H9 (cell line): ENCODE measurements at regions not wholly inside any gene's neighbourhood (a gene's known extent, or its start where the extent isn't known, plus 50 kb on each side); places are given as distances from the start of the nearest gene placed in this dataset.

Source experiments
- DNase-seq: peaks from one replicate; pipeline ENCODE4 v3.0.0-alpha.2; 2017
- H2AFZ ChIP-seq: one replicate; pipeline ENCODE4 v1.6.1; 2013; ENCODE audit warnings: mild to moderate bottlenecking, low read length, control low read depth, moderate library complexity
- H2AK5ac ChIP-seq: 2 replicates; pipeline ENCODE4 v1.6.1; 2013; ENCODE audit warnings: low read length, control low read depth, mixed read lengths; ENCODE audit not compliant: insufficient read length
- H2BK120ac ChIP-seq: one replicate; pipeline ENCODE4 v1.6.1; 2013; ENCODE audit warnings: low read depth, mild to moderate bottlenecking, low read length, control low read depth, inconsistent platforms; ENCODE audit not compliant: poor library complexity, severe bottlenecking
- H2BK12ac ChIP-seq: 2 replicates; pipeline ENCODE4 v1.6.1; 2013; ENCODE audit warnings: low read length, control low read depth, mixed read lengths, low read depth; ENCODE audit not compliant: insufficient read length
- H2BK15ac ChIP-seq: 2 replicates; pipeline ENCODE4 v1.6.1; 2013; ENCODE audit warnings: low read depth, low read length, control low read depth
- H2BK20ac ChIP-seq: one replicate; pipeline ENCODE4 v1.6.1; 2013; ENCODE audit warnings: low read depth, mild to moderate bottlenecking, low read length, control low read depth, inconsistent platforms; ENCODE audit not compliant: poor library complexity, severe bottlenecking
- H2BK5ac ChIP-seq: 2 replicates; pipeline ENCODE4 v1.6.1; 2013; ENCODE audit warnings: low read length, control low read depth, mixed read lengths; ENCODE audit not compliant: insufficient read length
- H3K14ac ChIP-seq: 2 replicates; pipeline ENCODE4 v1.6.1; 2013; ENCODE audit warnings: low read length, control low read depth; ENCODE audit not compliant: insufficient read depth
- H3K18ac ChIP-seq: 2 replicates; pipeline ENCODE4 v1.6.1; 2013; ENCODE audit warnings: low read depth, mild to moderate bottlenecking, mixed read lengths, low read length, control low read depth; ENCODE audit not compliant: insufficient read length
- H3K23ac ChIP-seq: 2 replicates; pipeline ENCODE4 v1.6.1; 2013; ENCODE audit warnings: low read length, control low read depth, mixed read lengths, low read depth; ENCODE audit not compliant: insufficient read length
- H3K23me2 ChIP-seq: 2 replicates; pipeline ENCODE4 v1.6.1; 2013; ENCODE audit warnings: low read depth, mild to moderate bottlenecking, mixed read lengths, low read length, control low read depth; ENCODE audit not compliant: insufficient read length, poor library complexity, severe bottlenecking
- H3K27ac ChIP-seq: 2 replicates; pipeline ENCODE4 v1.5.1; 2013; ENCODE audit warnings: low read length, control low read depth, mixed read lengths, low read depth; ENCODE audit not compliant: insufficient read length
- H3K27me3 ChIP-seq: 2 replicates; pipeline ENCODE4 v1.6.1; 2013; ENCODE audit warnings: low read length, control low read depth, inconsistent platforms; ENCODE audit not compliant: insufficient read depth
- H3K4ac ChIP-seq: 2 replicates; pipeline ENCODE4 v1.6.1; 2013; ENCODE audit warnings: low read depth, mild to moderate bottlenecking, control low read depth, inconsistent platforms, low read length, moderate library complexity
- H3K4me1 ChIP-seq: 2 replicates; pipeline ENCODE4 v1.6.1; 2013; ENCODE audit warnings: low read length, control low read depth, inconsistent platforms; ENCODE audit not compliant: insufficient read depth
- H3K4me2 ChIP-seq: 2 replicates; pipeline ENCODE4 v1.6.1; 2013; ENCODE audit warnings: low read length, control low read depth, mixed read lengths; ENCODE audit not compliant: insufficient read length, insufficient read depth
- H3K56ac ChIP-seq: 2 replicates; pipeline ENCODE4 v1.6.1; 2013; ENCODE audit warnings: low read depth, mild to moderate bottlenecking, mixed read lengths, low read length, control low read depth; ENCODE audit not compliant: insufficient read length
- H3K79me1 ChIP-seq: 2 replicates; pipeline ENCODE4 v1.6.1; 2013; ENCODE audit warnings: low read depth, mild to moderate bottlenecking, moderate library complexity, low read length, control low read depth, inconsistent platforms; ENCODE audit not compliant: insufficient read depth, poor library complexity, severe bottlenecking
- H3K79me2 ChIP-seq: 2 replicates; pipeline ENCODE4 v1.6.1; 2013; ENCODE audit warnings: low read length, control low read depth, inconsistent platforms; ENCODE audit not compliant: insufficient read depth
- H3K9ac ChIP-seq: 2 replicates; pipeline ENCODE4 v1.6.1; 2013; ENCODE audit warnings: low read length, control low read depth, mixed read lengths; ENCODE audit not compliant: insufficient read length; ENCODE audit errors: extremely low read depth
- H3K9me3 ChIP-seq: one replicate; pipeline ENCODE4 v1.6.1; 2013; ENCODE audit warnings: low read depth, low read length, inconsistent platforms; ENCODE audit not compliant: control insufficient read depth
- H3T11ph ChIP-seq: one replicate; pipeline ENCODE4 v1.6.1; 2013; ENCODE audit warnings: mild to moderate bottlenecking, low read length, control low read depth, inconsistent platforms
- H4K20me1 ChIP-seq: one replicate; pipeline ENCODE4 v1.6.1; 2013; ENCODE audit not compliant: control insufficient read depth, insufficient read length, insufficient read depth
- H4K5ac ChIP-seq: 2 replicates; pipeline ENCODE4 v1.6.1; 2013; ENCODE audit warnings: low read depth, mild to moderate bottlenecking, mixed read lengths, low read length, control low read depth; ENCODE audit not compliant: insufficient read length
- H4K8ac ChIP-seq: replicated peaks from 2 replicates; pipeline ENCODE4 v1.6.1; 2013; ENCODE audit warnings: low read length, control low read depth, mixed read lengths, low read depth; ENCODE audit not compliant: insufficient read length
- H4K91ac ChIP-seq: 2 replicates; pipeline ENCODE4 v1.6.1; 2013; ENCODE audit warnings: low read depth, mild to moderate bottlenecking, moderate library complexity, mixed read lengths, low read length, control low read depth; ENCODE audit not compliant: insufficient read length
- H3K27ac Mint-ChIP-seq, 3 experiments: 2 replicates in 2 of 3; 3 replicates in 1 of 3; pipeline ENCODE4 v1.8.0; 2020 to 2021; ENCODE audit warnings: mixed read lengths in 3 of 3, mild to moderate bottlenecking in 1 of 3, moderate library complexity in 1 of 3
- H3K27me3 Mint-ChIP-seq: 2 replicates; pipeline ENCODE4 v1.8.0; 2021; ENCODE audit warnings: low read depth, mild to moderate bottlenecking, moderate library complexity, mixed read lengths
- H3K36me3 Mint-ChIP-seq, 3 experiments: 2 replicates in 2 of 3; 3 replicates in 1 of 3; pipeline ENCODE4 v1.8.0; 2020 to 2021; ENCODE audit warnings: low read depth in 3 of 3, mixed read lengths in 3 of 3; ENCODE audit not compliant: insufficient read depth in 1 of 3
- H3K4me1 Mint-ChIP-seq, 2 experiments: 2 replicates each; pipeline ENCODE4 v1.8.0; 2020; ENCODE audit warnings: mixed read lengths in 2 of 2
- H3K4me3 Mint-ChIP-seq, 2 experiments: 2 replicates in 1 of 2; 3 replicates in 1 of 2; pipeline ENCODE4 v1.8.0; 2020 to 2021; ENCODE audit warnings: mild to moderate bottlenecking in 2 of 2, mixed read lengths in 2 of 2, moderate library complexity in 1 of 2
- H3K9me3 Mint-ChIP-seq, 2 experiments: 2 replicates in 1 of 2; 3 replicates in 1 of 2; pipeline ENCODE4 v1.8.0; 2020; ENCODE audit warnings: mild to moderate bottlenecking in 2 of 2, mixed read lengths in 2 of 2, moderate library complexity in 1 of 2
- CTCF ChIP-seq: fragments of 200-600 bp; sonication (generic); conservative IDR thresholded peaks from 3 replicates; pipeline ENCODE4 v1.8.0; 2021; ENCODE audit warnings: antibody characterized with exemption, mild to moderate bottlenecking

- no peak overlapping the region for H3K4me2 ChIP-seq
- H3K4me3 Mint-ChIP-seq: no peak overlapping the region
- no peaks in the 10 kb centered on the region for H3K4me1 ChIP-seq
- no peaks in the 10 kb centered on the region for H3K27me3 ChIP-seq
- no peak overlapping the region for H4K5ac ChIP-seq
- H2BK12ac ChIP-seq: no peak overlapping the region
- no peak overlapping the region for H3K27ac Mint-ChIP-seq
- no peak overlapping the region for H2AFZ ChIP-seq
- H3K4ac ChIP-seq: no peak overlapping the region
- H3K79me1 ChIP-seq: no peaks in the 10 kb centered on the region
- H4K8ac ChIP-seq: no peak overlapping the region
- no peak overlapping the region for H3K14ac ChIP-seq
- H3K56ac ChIP-seq: no peak overlapping the region
- no peaks in the 10 kb centered on the region for H3K23me2 ChIP-seq
- no peaks in the 10 kb centered on the region for H3K27me3 Mint-ChIP-seq
- no peak overlapping the region for H2BK120ac ChIP-seq
- no peak overlapping the region for H3T11ph ChIP-seq
- peaks cover 3 to 6% of the 10 kb centered on the region in 2 experiments; a peak in 3 of 5 replicates for H3K9me3 Mint-ChIP-seq
- DNase-seq: no peak
- H2AK5ac ChIP-seq: no peak overlapping the region
- H4K20me1 ChIP-seq: no peaks in the 10 kb centered on the region
- no peak for TF ChIP-seq CTCF
- H3K9ac ChIP-seq: no peak overlapping the region
- H4K91ac ChIP-seq: no peak overlapping the region
- H2BK20ac ChIP-seq: no peak overlapping the region
- H2BK15ac ChIP-seq: no peak overlapping the region
- no peaks in the 10 kb centered on the region for H3K4me1 Mint-ChIP-seq
- no peaks in the 10 kb centered on the region for H3K9me3 ChIP-seq
- H3K79me2 ChIP-seq: no peaks in the 10 kb centered on the region
- peaks cover 0 to 5% (median 0%) of the 10 kb centered on the region in 3 experiments; a peak in 2 of 7 replicates for H3K36me3 Mint-ChIP-seq
- H2BK5ac ChIP-seq: no peak overlapping the region
- no peak overlapping the region for H3K18ac ChIP-seq
- no peak overlapping the region for H3K27ac ChIP-seq
- H3K23ac ChIP-seq: no peak overlapping the region
Measured at GRCh38 chr2:52368141-52368540, 1336.2 kb upstream of the NRXN1 start.
